ENCODE measurements at regions not wholly inside any gene's neighbourhood (a gene's known extent, or its start where the extent isn't known, plus 50 kb on each side); places are given as distances from the start of the nearest gene placed in this dataset.
"Not testable (repeated sequence)": the region's sequence is repeated elsewhere in the genome, so short reads cannot be mapped to it uniquely, and the experiment has no call there.

GRCh38 chr4:147112196-147112595 lies 166.5 kb upstream of the TTC29 start:
- not testable (repeated sequence) for TF ChIP-seq CTCF (IDR thresholded peaks at IDR 0.05; ENCODE audit: low read depth, low read length, poor library complexity, severe bottlenecking); EZH2phosphoT487 (IDR thresholded peaks at IDR 0.05; ENCODE audit: borderline replicate concordance, low read length)

Measured in DOHH2 (cell line).